OCI-LY3 (cell line): ENCODE measurements at regions not wholly inside any gene's neighbourhood (a gene's known extent, or its start where the extent isn't known, plus 50 kb on each side); places are given as distances from the start of the nearest gene placed in this dataset.

Source experiments
- H2AFZ ChIP-seq: fragments of 200-600, 300-600 bp; shearing (Covaris generic); 2 replicates; pipeline ENCODE4 v1.6.0; 2014; ENCODE audit warnings: antibody characterized with exemption, low read depth, low read length
- H3K27ac ChIP-seq: fragments of 200-600, 300-600 bp; sonication (generic); 2 replicates; pipeline ENCODE4 v1.5.1; 2014; ENCODE audit warnings: mild to moderate bottlenecking, low read length, moderate library complexity, mixed read lengths
- H3K27me3 ChIP-seq: fragments of 200-600, 300-600 bp; sonication (generic); 2 replicates; pipeline ENCODE4 v1.6.1; 2014; ENCODE audit warnings: low read depth, low read length, mixed read lengths
- H3K36me3 ChIP-seq: fragments of 200-600, 300-600 bp; sonication (generic); replicated peaks from 2 replicates; pipeline ENCODE3; 2014; ENCODE audit warnings: low read depth, low read length, mixed read lengths
- H3K4me1 ChIP-seq: fragments of 300-600, 200-600 bp; sonication (generic); 2 replicates; pipeline ENCODE4 v1.6.1; 2014; ENCODE audit warnings: low read length, mixed read lengths
- H3K4me2 ChIP-seq: fragments of 200-600, 300-600 bp; sonication (generic); 2 replicates; pipeline ENCODE4 v1.6.1; 2014; ENCODE audit warnings: low read length, mixed read lengths
- H3K4me3 ChIP-seq: fragments of 300-600, 200-600 bp; sonication (generic); 2 replicates; pipeline ENCODE4 v1.5.1; 2014; ENCODE audit warnings: antibody characterized with exemption, mild to moderate bottlenecking, low read length, moderate library complexity
- H3K79me2 ChIP-seq: fragments of 300-600, 200-600 bp; shearing (Covaris generic); 2 replicates; pipeline ENCODE4 v1.6.1; 2014; ENCODE audit warnings: mild to moderate bottlenecking, low read length, mixed read lengths
- H3K9ac ChIP-seq: fragments of 300-600, 200-600 bp; shearing (Covaris generic); 2 replicates; pipeline ENCODE4 v1.6.0; 2014; ENCODE audit warnings: mild to moderate bottlenecking, low read length, moderate library complexity
- H3K9me3 ChIP-seq: fragments of 200-600, 300-600 bp; shearing (Covaris generic); 2 replicates; pipeline ENCODE4 v1.6.1; 2014; ENCODE audit warnings: low read length, mixed read lengths; ENCODE audit not compliant: insufficient read depth
- H4K20me1 ChIP-seq: fragments of 200-600, 300-600 bp; sonication (generic); 2 replicates; pipeline ENCODE4 v1.6.1; 2016; ENCODE audit warnings: low read length, mixed read lengths; ENCODE audit not compliant: insufficient read depth
- CTCF ChIP-seq: fragments of 200-600, 300-600 bp; sonication (generic); IDR thresholded peaks from 2 replicates; pipeline ENCODE4 v1.5.1; 2014; ENCODE audit warnings: antibody characterized with exemption, low read length, low read depth
- EZH2phosphoT487 ChIP-seq: fragments of 200-600 bp; shearing (Covaris generic); IDR thresholded peaks from 2 replicates; pipeline ENCODE4 v1.6.1; 2018; ENCODE audit warnings: antibody characterized with exemption, mixed run types, low read depth

- Histone ChIP-seq H3K9ac (no peak overlapping the region), H3K27me3 (no peaks in the 10 kb centered on the region), H2AFZ (no peak overlapping the region), H3K36me3 (no peaks in the 10 kb centered on the region), H3K4me3 (no peak overlapping the region), H3K79me2 (no peaks in the 10 kb centered on the region), H4K20me1 (no peaks in the 10 kb centered on the region), H3K4me2 (no peak overlapping the region), H3K4me1 (no peaks in the 10 kb centered on the region), H3K27ac (no peak overlapping the region), H3K9me3 (no peaks in the 10 kb centered on the region)
- no peak for TF ChIP-seq CTCF
- TF ChIP-seq EZH2phosphoT487: no peak
These were observed 98.2 kb upstream of the AGTR1 start for GRCh38 chr3:148599481-148599880.

- Histone ChIP-seq H3K36me3 (no peaks in the 10 kb centered on the region), H3K9me3 (no peaks in the 10 kb centered on the region), H3K4me2 (no peak overlapping the region), H3K27me3 (no peaks in the 10 kb centered on the region), H3K4me1 (no peaks in the 10 kb centered on the region), H3K9ac (no peak overlapping the region), H3K4me3 (no peak overlapping the region), H3K27ac (no peak overlapping the region), H3K79me2 (no peaks in the 10 kb centered on the region), H4K20me1 (no peaks in the 10 kb centered on the region), H2AFZ (no peak overlapping the region)
- TF ChIP-seq CTCF (no peak), EZH2phosphoT487 (no peak)
These were observed 97.3 kb upstream of the AGTR1 start for GRCh38 chr3:148600440-148600839.

- H3K27ac ChIP-seq: no peak overlapping the region
- no peaks in the 10 kb centered on the region for H3K79me2 ChIP-seq
- H4K20me1 ChIP-seq: no peaks in the 10 kb centered on the region
- H3K36me3 ChIP-seq: no peaks in the 10 kb centered on the region
- H3K4me3 ChIP-seq: no peak overlapping the region
- H3K9me3 ChIP-seq: no peaks in the 10 kb centered on the region
- no peak overlapping the region for H3K4me2 ChIP-seq
- no peaks in the 10 kb centered on the region for H3K4me1 ChIP-seq
- no peak overlapping the region for H3K9ac ChIP-seq
- H3K27me3 ChIP-seq: no peaks in the 10 kb centered on the region
- no peak for TF ChIP-seq CTCF
- TF ChIP-seq EZH2phosphoT487: no peak
- H2AFZ ChIP-seq: no peak overlapping the region
These were observed 96.6 kb upstream of the AGTR1 start for GRCh38 chr3:148600902-148601765.

GRCh38 chr3:148601766-148602685, 95.7 kb upstream of the AGTR1 start:
- Histone ChIP-seq H3K4me3 (no peak overlapping the region), H3K79me2 (no peaks in the 10 kb centered on the region), H3K27me3 (no peaks in the 10 kb centered on the region), H3K9ac (no peak overlapping the region), H3K4me2 (no peak overlapping the region), H4K20me1 (no peaks in the 10 kb centered on the region), H3K27ac (no peak overlapping the region), H3K9me3 (no peaks in the 10 kb centered on the region), H3K36me3 (no peaks in the 10 kb centered on the region), H3K4me1 (no peaks in the 10 kb centered on the region), H2AFZ (no peak overlapping the region)
- TF ChIP-seq CTCF (no peak), EZH2phosphoT487 (no peak)
